ENCODE measurements at regions not wholly inside any gene's neighbourhood (a gene's known extent, or its start where the extent isn't known, plus 50 kb on each side); places are given as distances from the start of the nearest gene placed in this dataset.

DNA sequence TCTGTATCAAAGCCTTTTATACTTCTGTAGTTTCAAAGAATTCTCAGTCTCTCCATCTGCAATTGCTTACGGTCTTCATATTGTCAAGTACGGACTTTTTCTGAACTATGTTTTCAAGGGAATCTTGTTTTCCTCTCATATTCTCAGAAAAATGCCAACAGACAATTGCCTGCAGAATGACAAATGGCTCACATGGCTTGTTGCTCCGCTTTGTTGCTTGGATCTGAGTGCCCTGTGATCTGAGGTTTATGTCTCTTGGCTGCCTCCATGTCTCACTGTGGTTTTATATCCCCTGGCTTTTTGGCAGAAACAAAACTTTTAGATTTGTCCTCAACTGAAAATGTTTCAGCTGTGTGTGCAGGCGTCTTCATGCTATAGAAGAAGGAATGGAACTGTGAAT is 285.4 kb upstream of the CHD6 start:
- TF ChIP-seq EZH2 (IDR thresholded peaks at IDR 0.05) = no peak
- no peak for TF ChIP-seq FOXP2 (optimal IDR thresholded peaks at IDR 0.05; ENCODE audit: control extremely low read depth, extremely low read length, insufficient read depth)

Data from SK-N-MC (cell line).